ENCODE measurements at regions not wholly inside any gene's neighbourhood (a gene's known extent, or its start where the extent isn't known, plus 50 kb on each side); places are given as distances from the start of the nearest gene placed in this dataset.

DNA sequence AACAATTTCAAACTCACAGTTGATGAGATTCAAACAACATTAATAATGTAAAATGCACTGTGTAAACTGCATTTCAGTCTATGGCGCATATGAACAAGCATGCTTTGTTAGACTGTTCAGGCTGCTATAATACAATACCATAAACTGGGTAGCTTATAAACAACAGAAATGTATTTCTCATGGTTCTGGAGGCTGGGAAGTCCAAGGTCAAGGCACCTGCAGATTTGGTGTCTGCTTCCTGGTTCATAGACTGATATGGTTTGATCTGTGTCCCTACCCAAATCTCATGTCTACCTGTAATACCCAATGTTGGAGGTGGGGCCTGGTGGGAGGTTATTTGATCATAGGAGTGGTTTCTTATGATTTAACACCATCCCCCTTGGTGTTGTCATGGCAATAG is 148.1 kb upstream of the SERPINE2 start:
- H3K4me1 ChIP-seq (ENCODE audit: control insufficient read depth in 3 of 3, insufficient read depth in 2 of 3, low read depth in 1 of 3, low read length in 2 of 3) = no peaks in the 10 kb centered on the region
- no peaks in the 10 kb centered on the region for H3K36me3 ChIP-seq (ENCODE audit: control insufficient read depth in 3 of 3, insufficient read depth in 2 of 3, low read depth in 1 of 3, low read length in 3 of 3)
- no peak overlapping the region for H3K4me3 ChIP-seq (ENCODE audit: low read depth in 1 of 3, low read length in 3 of 3)
- WGBS, 3 donors = 97 to 100% (median 97%) methylated on average over 1 of the region's 1 CpG
- H3K27me3 ChIP-seq (ENCODE audit: control insufficient read depth in 3 of 3, insufficient read depth in 3 of 3, low read length in 3 of 3) = no peaks in the 10 kb centered on the region
- H3K9me3 ChIP-seq (ENCODE audit: control insufficient read depth in 2 of 2, insufficient read depth in 1 of 2, low read depth in 1 of 2, low read length in 1 of 2) = peaks cover 0 to 8% of the 10 kb centered on the region in 2 donors
- FAIRE-seq (no peak), DNase-seq (no peak)
- H3K27ac ChIP-seq (ENCODE audit: low read depth in 1 of 3, low read length in 2 of 3) = no peak overlapping the region

DNA sequence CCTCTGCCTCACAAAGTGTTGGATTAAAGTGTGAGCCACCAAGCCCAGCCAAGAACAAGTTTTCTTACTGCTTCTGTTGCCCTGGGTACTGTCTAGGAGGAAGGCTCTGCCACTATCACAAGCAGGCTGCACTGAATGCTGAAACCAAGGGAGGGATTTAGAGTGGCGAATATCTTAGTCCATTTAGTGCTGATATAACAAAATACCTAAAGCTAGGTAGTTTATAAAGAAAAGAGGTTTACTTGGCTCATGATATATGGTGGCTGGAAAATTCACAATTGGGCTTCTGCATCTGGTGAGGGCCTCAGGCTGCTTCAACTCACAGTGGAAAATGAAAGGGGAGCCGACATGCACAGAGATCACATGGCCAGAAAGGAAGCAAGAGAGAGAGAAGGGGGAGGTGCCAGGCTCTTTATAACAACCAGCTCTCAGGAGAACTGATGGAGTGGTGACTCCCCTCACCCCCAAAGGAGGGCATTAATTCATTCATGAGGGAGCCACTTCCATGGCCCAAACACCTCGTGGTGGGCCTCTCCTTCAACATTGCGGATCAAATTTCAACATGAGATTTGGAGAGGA is 146.0 kb upstream of the SERPINE2 start:
- Histone ChIP-seq H3K4me3 (ENCODE audit: low read depth in 1 of 3, low read length in 3 of 3) (no peak overlapping the region), H3K27me3 (ENCODE audit: control insufficient read depth in 3 of 3, insufficient read depth in 3 of 3, low read length in 3 of 3) (no peaks in the 10 kb centered on the region), H3K36me3 (ENCODE audit: control insufficient read depth in 3 of 3, insufficient read depth in 2 of 3, low read depth in 1 of 3, low read length in 3 of 3) (no peaks in the 10 kb centered on the region), H3K9me3 (ENCODE audit: control insufficient read depth in 2 of 2, insufficient read depth in 1 of 2, low read depth in 1 of 2, low read length in 1 of 2) (peaks cover 0 to 8% of the 10 kb centered on the region in 2 donors), H3K4me1 (ENCODE audit: control insufficient read depth in 3 of 3, insufficient read depth in 2 of 3, low read depth in 1 of 3, low read length in 2 of 3) (no peaks in the 10 kb centered on the region), H3K27ac (ENCODE audit: low read depth in 1 of 3, low read length in 2 of 3) (no peak overlapping the region)
- 71 to 85% (median 73%) methylated on average over 4 of the region's 4 CpGs for WGBS, 3 donors
- no peak for FAIRE-seq
- no peak for DNase-seq

DNA sequence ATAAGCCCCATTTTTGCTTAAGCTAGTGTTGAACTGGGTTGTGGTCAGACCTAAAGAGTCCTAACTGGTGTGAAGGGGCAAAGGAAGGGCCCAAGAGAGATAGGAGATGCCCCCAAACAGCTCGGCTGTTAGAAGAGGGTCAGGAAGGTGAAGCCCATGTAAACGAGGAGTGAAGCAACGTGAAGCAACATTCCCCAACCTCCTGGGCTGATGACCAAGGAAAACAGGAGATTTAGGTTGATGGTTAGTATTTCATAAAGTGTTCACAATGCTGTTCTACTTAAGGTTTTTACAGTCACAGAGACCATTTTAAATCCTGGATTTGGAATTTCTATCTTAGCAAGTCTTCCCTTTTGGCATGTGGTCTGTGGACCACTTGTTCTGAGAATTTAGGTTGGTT is 144.0 kb upstream of the SERPINE2 start:
- no peaks in the 10 kb centered on the region for H3K27me3 ChIP-seq (ENCODE audit: control insufficient read depth in 3 of 3, insufficient read depth in 3 of 3, low read length in 3 of 3)
- WGBS, 3 donors = 82 to 89% (median 83%) methylated on average over 3 of the region's 3 CpGs
- H3K36me3 ChIP-seq (ENCODE audit: control insufficient read depth in 3 of 3, insufficient read depth in 2 of 3, low read depth in 1 of 3, low read length in 3 of 3) = no peaks in the 10 kb centered on the region
- peaks cover 0 to 12% of the 10 kb centered on the region in 2 donors for H3K9me3 ChIP-seq (ENCODE audit: control insufficient read depth in 2 of 2, insufficient read depth in 1 of 2, low read depth in 1 of 2, low read length in 1 of 2)
- DNase-seq (no peak), FAIRE-seq (no peak)
- H3K27ac ChIP-seq (ENCODE audit: low read depth in 1 of 3, low read length in 2 of 3) = no peak overlapping the region
- H3K4me3 ChIP-seq (ENCODE audit: low read depth in 1 of 3, low read length in 3 of 3) = no peak overlapping the region
- no peaks in the 10 kb centered on the region for H3K4me1 ChIP-seq (ENCODE audit: control insufficient read depth in 3 of 3, insufficient read depth in 2 of 3, low read depth in 1 of 3, low read length in 2 of 3)

DNA sequence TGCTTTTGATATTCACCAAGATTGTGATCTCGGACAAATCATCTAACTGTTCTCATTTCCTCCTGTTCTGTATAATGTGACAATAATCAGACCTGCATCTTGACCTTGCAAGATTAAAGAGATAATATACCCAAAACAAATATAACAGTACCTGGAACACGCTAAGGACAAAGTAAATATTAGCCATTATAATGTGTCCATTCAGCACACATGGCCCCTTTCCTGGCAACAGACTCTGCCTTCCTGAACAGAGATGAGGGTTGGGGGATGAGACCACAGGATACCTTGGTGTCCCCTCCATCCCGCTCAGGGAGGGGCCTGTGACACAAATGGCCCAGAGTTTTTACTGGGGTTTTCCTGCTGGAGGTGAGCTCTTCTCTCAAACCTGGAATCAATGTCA is 143.4 kb upstream of the SERPINE2 start:
- no peaks in the 10 kb centered on the region for H3K4me1 ChIP-seq (ENCODE audit: control insufficient read depth in 3 of 3, insufficient read depth in 2 of 3, low read depth in 1 of 3, low read length in 2 of 3)
- no peaks in the 10 kb centered on the region for H3K36me3 ChIP-seq (ENCODE audit: control insufficient read depth in 3 of 3, insufficient read depth in 2 of 3, low read depth in 1 of 3, low read length in 3 of 3)
- H3K27ac ChIP-seq (ENCODE audit: low read depth in 1 of 3, low read length in 2 of 3) = no peak overlapping the region
- FAIRE-seq (no peak), DNase-seq (no peak)
- H3K9me3 ChIP-seq (ENCODE audit: control insufficient read depth in 2 of 2, insufficient read depth in 1 of 2, low read depth in 1 of 2, low read length in 1 of 2) = peaks cover 0 to 8% of the 10 kb centered on the region in 2 donors
- no peak overlapping the region for H3K4me3 ChIP-seq (ENCODE audit: low read depth in 1 of 3, low read length in 3 of 3)
- no peaks in the 10 kb centered on the region for H3K27me3 ChIP-seq (ENCODE audit: control insufficient read depth in 3 of 3, insufficient read depth in 3 of 3, low read length in 3 of 3)
- 78 to 81% (median 80%) methylated on average over 3 of the region's 3 CpGs for WGBS, 3 donors

DNA sequence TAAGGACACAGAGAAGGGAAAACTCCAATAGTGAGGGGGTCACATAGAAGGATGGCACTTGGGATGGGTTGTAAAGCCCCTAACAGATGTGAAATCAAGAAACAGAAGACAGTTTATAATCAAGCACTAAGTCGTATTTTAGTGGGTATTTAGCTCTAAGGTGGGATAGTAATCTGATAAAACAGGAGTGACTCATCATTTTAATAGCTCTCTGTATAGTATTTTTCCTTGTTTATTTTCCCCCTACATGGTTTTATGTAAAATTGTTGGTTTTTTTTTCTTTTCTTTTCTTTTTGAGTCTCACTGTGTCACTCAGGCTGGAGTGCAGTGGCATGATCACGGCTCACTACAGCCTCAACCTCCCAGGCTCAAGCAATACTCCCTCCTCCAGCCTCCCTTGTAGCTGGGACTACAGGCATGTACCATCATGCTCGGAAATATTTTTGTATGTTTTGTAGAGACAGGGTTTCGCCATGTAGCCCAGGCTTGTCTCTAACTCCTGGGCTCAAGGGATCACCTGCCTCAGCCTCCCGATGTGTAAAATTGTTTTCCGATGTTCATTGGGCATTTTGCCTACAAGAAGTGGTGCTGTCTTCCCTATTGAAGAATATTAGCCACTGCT is 142.6 kb upstream of the SERPINE2 start:
- no peak overlapping the region for H3K27ac ChIP-seq (ENCODE audit: low read depth in 1 of 3, low read length in 2 of 3)
- FAIRE-seq = no peak

DNA sequence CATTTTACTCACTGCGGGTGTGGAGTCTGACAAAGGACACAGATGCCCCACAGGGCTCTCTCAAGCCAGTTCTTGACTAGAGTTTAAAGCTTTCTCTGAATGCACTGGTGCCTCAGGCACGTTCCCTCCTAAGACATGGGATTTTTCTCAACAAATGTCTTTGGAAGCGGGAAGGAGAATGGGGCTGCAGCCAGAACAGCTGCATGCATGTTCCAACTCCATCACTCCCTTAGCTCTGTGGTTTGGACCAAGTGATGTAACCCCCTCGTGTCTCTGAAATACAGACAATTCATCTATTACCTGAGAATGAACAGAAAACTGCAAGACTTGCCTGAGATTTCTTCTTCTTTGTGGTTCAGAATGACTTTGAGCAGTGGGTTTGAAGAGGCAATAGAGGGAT is 141.7 kb upstream of the SERPINE2 start:
- peaks cover 0 to 4% of the 10 kb centered on the region in 2 donors for H3K9me3 ChIP-seq (ENCODE audit: control insufficient read depth in 2 of 2, insufficient read depth in 1 of 2, low read depth in 1 of 2, low read length in 1 of 2)
- no peaks in the 10 kb centered on the region for H3K4me1 ChIP-seq (ENCODE audit: control insufficient read depth in 3 of 3, insufficient read depth in 2 of 3, low read depth in 1 of 3, low read length in 2 of 3)
- no peaks in the 10 kb centered on the region for H3K27me3 ChIP-seq (ENCODE audit: control insufficient read depth in 3 of 3, insufficient read depth in 3 of 3, low read length in 3 of 3)
- H3K36me3 ChIP-seq (ENCODE audit: control insufficient read depth in 3 of 3, insufficient read depth in 2 of 3, low read depth in 1 of 3, low read length in 3 of 3) = no peaks in the 10 kb centered on the region
- no peak for DNase-seq
- FAIRE-seq = no peak
- no peak overlapping the region for H3K4me3 ChIP-seq (ENCODE audit: low read depth in 1 of 3, low read length in 3 of 3)
- WGBS, 3 donors = 78 to 87% (median 79%) methylated on average over 4 of the region's 4 CpGs
- H3K27ac ChIP-seq (ENCODE audit: low read depth in 1 of 3, low read length in 2 of 3) = no peak overlapping the region

More for the DNA sequence above, 142.6 kb upstream of the SERPINE2 start:
- Histone ChIP-seq H3K36me3 (ENCODE audit: control insufficient read depth in 3 of 3, insufficient read depth in 2 of 3, low read depth in 1 of 3, low read length in 3 of 3) (no peaks in the 10 kb centered on the region), H3K4me3 (ENCODE audit: low read depth in 1 of 3, low read length in 3 of 3) (no peak overlapping the region), H3K27me3 (ENCODE audit: control insufficient read depth in 3 of 3, insufficient read depth in 3 of 3, low read length in 3 of 3) (no peaks in the 10 kb centered on the region), H3K4me1 (ENCODE audit: control insufficient read depth in 3 of 3, insufficient read depth in 2 of 3, low read depth in 1 of 3, low read length in 2 of 3) (no peaks in the 10 kb centered on the region), H3K9me3 (ENCODE audit: control insufficient read depth in 2 of 2, insufficient read depth in 1 of 2, low read depth in 1 of 2, low read length in 1 of 2) (peaks cover 0 to 4% of the 10 kb centered on the region in 2 donors)
- DNase-seq = no peak
- 72 to 87% (median 80%) methylated on average over 6 of the region's 6 CpGs for WGBS, 3 donors

DNA sequence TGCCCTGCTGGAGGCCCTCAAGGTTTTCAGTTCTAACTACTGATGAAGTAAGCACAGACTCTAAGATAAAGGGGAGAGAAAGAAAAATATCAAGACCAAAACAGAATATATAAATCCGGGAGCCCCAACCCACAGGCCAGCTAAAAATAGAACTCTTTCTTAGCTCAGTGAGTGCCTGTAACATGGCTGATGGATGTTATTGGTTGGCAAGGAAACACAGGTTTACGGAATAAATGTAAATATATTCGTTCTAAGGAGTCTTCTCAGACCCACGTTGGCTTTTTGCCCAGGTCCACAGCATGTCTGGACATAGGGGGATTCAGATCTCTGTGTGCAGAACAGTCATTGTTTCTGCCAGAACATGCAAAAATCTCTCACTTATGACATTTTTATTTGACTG is 139.0 kb upstream of the SERPINE2 start:
- H3K27me3 ChIP-seq (ENCODE audit: control insufficient read depth in 3 of 3, insufficient read depth in 3 of 3, low read length in 3 of 3) = no peaks in the 10 kb centered on the region
- FAIRE-seq (no peak), DNase-seq (peak in 1 of 2 donors; percentile 19)
- H3K4me1 ChIP-seq (ENCODE audit: control insufficient read depth in 3 of 3, insufficient read depth in 2 of 3, low read depth in 1 of 3, low read length in 2 of 3) = no peaks in the 10 kb centered on the region
- H3K4me3 ChIP-seq (ENCODE audit: low read depth in 1 of 3, low read length in 3 of 3) = no peak overlapping the region
- H3K27ac ChIP-seq (ENCODE audit: low read depth in 1 of 3, low read length in 2 of 3) = no peak overlapping the region
- WGBS, 3 donors = 51 to 64% (median 63%) methylated on average over 4 of the region's 4 CpGs
- H3K9me3 ChIP-seq (ENCODE audit: control insufficient read depth in 2 of 2, insufficient read depth in 1 of 2, low read depth in 1 of 2, low read length in 1 of 2) = peaks cover 0 to 4% of the 10 kb centered on the region in 2 donors
- no peaks in the 10 kb centered on the region for H3K36me3 ChIP-seq (ENCODE audit: control insufficient read depth in 3 of 3, insufficient read depth in 2 of 3, low read depth in 1 of 3, low read length in 3 of 3)

DNA sequence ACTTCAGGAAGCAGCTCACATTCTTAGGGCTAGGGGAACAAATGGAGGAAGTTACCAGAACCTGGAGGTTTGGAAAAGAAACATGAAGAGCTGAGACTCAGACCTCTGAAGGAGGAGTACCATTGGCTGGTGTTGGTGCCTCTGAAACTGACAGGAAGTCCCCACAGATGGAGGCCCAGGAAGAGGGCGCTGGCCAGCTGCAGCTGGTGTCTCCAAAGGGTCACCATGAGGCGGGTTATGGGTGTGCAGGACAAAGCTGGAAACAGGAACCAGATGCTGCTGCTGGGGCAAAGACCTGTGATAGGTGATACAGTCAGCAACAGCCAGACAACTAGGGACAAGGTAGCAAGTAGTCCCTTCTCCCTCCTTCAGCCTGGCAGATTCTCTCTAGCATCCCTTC is 136.5 kb upstream of the SERPINE2 start:
- H3K4me3 ChIP-seq (ENCODE audit: low read depth in 1 of 3, low read length in 3 of 3) = no peak overlapping the region
- WGBS, 3 donors = 63 to 79% (median 66%) methylated on average over 2 of the region's 2 CpGs
- no peaks in the 10 kb centered on the region for H3K27me3 ChIP-seq (ENCODE audit: control insufficient read depth in 3 of 3, insufficient read depth in 3 of 3, low read length in 3 of 3)
- H3K27ac ChIP-seq (ENCODE audit: low read depth in 1 of 3, low read length in 2 of 3) = no peak overlapping the region
- H3K4me1 ChIP-seq (ENCODE audit: control insufficient read depth in 3 of 3, insufficient read depth in 2 of 3, low read depth in 1 of 3, low read length in 2 of 3) = peaks cover 0 to 1% (median 0%) of the 10 kb centered on the region in 3 donors
- FAIRE-seq (no peak), DNase-seq (no peak)
- H3K36me3 ChIP-seq (ENCODE audit: control insufficient read depth in 3 of 3, insufficient read depth in 2 of 3, low read depth in 1 of 3, low read length in 3 of 3) = no peaks in the 10 kb centered on the region
- H3K9me3 ChIP-seq (ENCODE audit: control insufficient read depth in 2 of 2, insufficient read depth in 1 of 2, low read depth in 1 of 2, low read length in 1 of 2) = peaks cover 0 to 4% of the 10 kb centered on the region in 2 donors

DNA sequence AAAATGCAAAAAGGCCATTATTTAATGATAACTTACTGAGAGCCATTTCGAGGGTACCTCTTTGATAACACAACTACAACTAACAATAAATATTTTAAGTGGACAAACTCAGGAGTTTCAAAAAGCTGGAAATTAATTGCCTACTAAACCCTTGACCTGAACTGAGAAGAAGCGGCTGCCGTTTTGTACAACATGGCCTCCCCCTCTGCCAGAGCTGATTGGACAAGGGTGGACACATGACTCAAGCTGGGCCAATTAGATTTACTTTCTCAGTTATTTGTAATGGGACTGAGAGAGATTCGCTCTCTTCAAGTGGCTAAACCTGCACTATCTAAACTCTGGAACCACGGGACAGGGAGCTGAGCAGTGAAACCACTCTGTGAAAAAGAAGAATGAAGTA is 135.9 kb upstream of the SERPINE2 start:
- WGBS, 3 donors = 92 to 94% (median 92%) methylated on average over 5 of the region's 5 CpGs
- FAIRE-seq (no peak), DNase-seq (no peak)
- Histone ChIP-seq H3K4me1 (ENCODE audit: control insufficient read depth in 3 of 3, insufficient read depth in 2 of 3, low read depth in 1 of 3, low read length in 2 of 3) (peaks cover 0 to 1% (median 0%) of the 10 kb centered on the region in 3 donors), H3K9me3 (ENCODE audit: control insufficient read depth in 2 of 2, insufficient read depth in 1 of 2, low read depth in 1 of 2, low read length in 1 of 2) (peaks cover 0 to 4% of the 10 kb centered on the region in 2 donors), H3K27ac (ENCODE audit: low read depth in 1 of 3, low read length in 2 of 3) (no peak overlapping the region), H3K27me3 (ENCODE audit: control insufficient read depth in 3 of 3, insufficient read depth in 3 of 3, low read length in 3 of 3) (no peaks in the 10 kb centered on the region), H3K4me3 (ENCODE audit: low read depth in 1 of 3, low read length in 3 of 3) (no peak overlapping the region), H3K36me3 (ENCODE audit: control insufficient read depth in 3 of 3, insufficient read depth in 2 of 3, low read depth in 1 of 3, low read length in 3 of 3) (no peaks in the 10 kb centered on the region)

All from small intestine (tissue), 7 donors.